ENCODE measurements at regions not wholly inside any gene's neighbourhood (a gene's known extent, or its start where the extent isn't known, plus 50 kb on each side); places are given as distances from the start of the nearest gene placed in this dataset.

GRCh38 chr2:33859811-33860461 is 260.8 kb upstream of the FAM98A start:
- peaks cover 0 to 10% (median 0%) of the 10 kb centered on the region in 11 donors for H3K9me3 ChIP-seq
- peaks cover 0 to 14% (median 0%) of the 10 kb centered on the region in 9 donors for H3K4me1 ChIP-seq
- H3K36me3 ChIP-seq, result no peaks in the 10 kb centered on the region
- DNase-seq (peak in 1 of 2 donors; percentile 14), ATAC-seq (no peak)
- H3K4me3 ChIP-seq, result peak overlapping the region in 1 of 10 donors; percentile 0
- H3K27ac ChIP-seq, result no peak overlapping the region
- H3K27me3 ChIP-seq, result no peaks in the 10 kb centered on the region
- intact Hi-C loops (cut with DNase I), result no loop called here
- 41 to 56% methylated on average over 11 of the region's 11 CpGs for WGBS, 2 donors
- TF ChIP-seq, protein P1, sequence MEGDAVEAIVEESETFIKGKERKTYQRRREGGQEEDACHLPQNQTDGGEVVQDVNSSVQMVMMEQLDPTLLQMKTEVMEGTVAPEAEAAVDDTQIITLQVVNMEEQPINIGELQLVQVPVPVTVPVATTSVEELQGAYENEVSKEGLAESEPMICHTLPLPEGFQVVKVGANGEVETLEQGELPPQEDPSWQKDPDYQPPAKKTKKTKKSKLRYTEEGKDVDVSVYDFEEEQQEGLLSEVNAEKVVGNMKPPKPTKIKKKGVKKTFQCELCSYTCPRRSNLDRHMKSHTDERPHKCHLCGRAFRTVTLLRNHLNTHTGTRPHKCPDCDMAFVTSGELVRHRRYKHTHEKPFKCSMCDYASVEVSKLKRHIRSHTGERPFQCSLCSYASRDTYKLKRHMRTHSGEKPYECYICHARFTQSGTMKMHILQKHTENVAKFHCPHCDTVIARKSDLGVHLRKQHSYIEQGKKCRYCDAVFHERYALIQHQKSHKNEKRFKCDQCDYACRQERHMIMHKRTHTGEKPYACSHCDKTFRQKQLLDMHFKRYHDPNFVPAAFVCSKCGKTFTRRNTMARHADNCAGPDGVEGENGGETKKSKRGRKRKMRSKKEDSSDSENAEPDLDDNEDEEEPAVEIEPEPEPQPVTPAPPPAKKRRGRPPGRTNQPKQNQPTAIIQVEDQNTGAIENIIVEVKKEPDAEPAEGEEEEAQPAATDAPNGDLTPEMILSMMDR (IDR thresholded peaks at IDR 0.05), result no peak

DNA sequence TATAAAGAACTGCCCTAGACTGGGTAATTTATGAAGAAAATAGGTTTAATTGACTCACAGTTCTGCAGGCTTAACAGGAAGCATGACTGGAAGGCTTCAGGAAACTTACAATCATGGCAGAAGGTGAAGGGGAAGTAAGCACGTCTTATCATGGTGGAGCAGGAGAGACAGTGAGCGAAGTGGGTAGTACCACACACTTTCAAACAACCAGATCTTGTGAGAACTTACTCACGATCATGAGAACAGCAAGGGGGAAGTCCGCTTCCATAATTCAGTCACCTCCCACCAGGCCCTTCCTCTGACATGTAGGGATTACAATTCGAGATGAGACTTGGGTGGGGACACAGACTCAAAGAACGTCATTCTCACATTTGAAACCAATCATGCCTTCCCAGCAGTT is 260.1 kb upstream of the FAM98A start:
- TF ChIP-seq, protein P1 (IDR thresholded peaks at IDR 0.05), result no peak
- ATAC-seq (no peak), DNase-seq (no peak)
- H3K9me3 ChIP-seq, result peaks cover 0 to 13% (median 0%) of the 10 kb centered on the region in 11 donors
- WGBS, 2 donors, result 57 to 78% methylated on average over 6 of the region's 6 CpGs
- H3K27ac ChIP-seq, result no peak overlapping the region
- H3K4me1 ChIP-seq, result peaks cover 0 to 14% (median 0%) of the 10 kb centered on the region in 9 donors
- intact Hi-C loops (cut with DNase I), result no loop called here
- no peak overlapping the region for H3K4me3 ChIP-seq
- H3K36me3 ChIP-seq, result no peaks in the 10 kb centered on the region
- no peaks in the 10 kb centered on the region for H3K27me3 ChIP-seq

GRCh38 chr2:33848486-33848885 is 249.4 kb upstream of the FAM98A start:
- WGBS, 2 donors, result 90 to 94% methylated on average over 2 of the region's 2 CpGs
- Histone ChIP-seq H3K4me1 (no peaks in the 10 kb centered on the region), H3K27ac (no peak overlapping the region), H3K36me3 (no peaks in the 10 kb centered on the region), H3K4me3 (no peak overlapping the region), H3K27me3 (no peaks in the 10 kb centered on the region), H3K9me3 (peaks cover 0 to 28% (median 16%) of the 10 kb centered on the region in 11 donors)
- intact Hi-C loops (cut with DNase I), result no loop called here
- TF ChIP-seq, protein P1 (IDR thresholded peaks at IDR 0.05), result no peak
- ATAC-seq (no peak), DNase-seq (no peak)

DNA sequence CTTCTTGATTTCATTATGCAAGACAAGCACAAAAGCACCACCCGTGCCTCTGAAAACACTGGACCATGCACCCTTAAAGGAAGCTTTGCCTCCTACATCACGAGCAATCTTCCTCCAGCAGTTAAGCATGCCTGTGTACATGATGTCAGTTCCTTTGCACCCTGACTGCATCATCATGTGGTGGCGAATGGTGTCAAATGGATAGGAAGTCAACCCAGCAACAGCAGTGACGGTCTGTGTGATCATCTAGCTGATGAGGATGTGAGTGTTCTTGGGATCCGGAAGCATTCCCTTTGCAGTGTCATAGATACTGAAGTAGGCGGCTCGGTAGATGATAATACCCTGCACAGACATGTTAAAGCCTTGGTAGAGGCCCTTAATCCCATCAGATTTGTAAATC is 240.7 kb upstream of the FAM98A start:
- ATAC-seq, result no peak
- Histone ChIP-seq H3K9me3 (no peaks in the 10 kb centered on the region), H3K27me3 (no peaks in the 10 kb centered on the region), H3K4me1 (no peaks in the 10 kb centered on the region), H3K36me3 (no peaks in the 10 kb centered on the region), H3K4me3 (no peak overlapping the region), H3K27ac (no peak overlapping the region)
- intact Hi-C loops (cut with DNase I), result no loop called here
- 84 to 85% methylated on average over 7 of the region's 7 CpGs for WGBS, 2 donors
- no peak for DNase-seq
- TF ChIP-seq, protein P1 (IDR thresholded peaks at IDR 0.05), result no peak

Data from heart right ventricle (tissue), 16 donors.